A673 (cell line): ENCODE measurements at regions not wholly inside any gene's neighbourhood (a gene's known extent, or its start where the extent isn't known, plus 50 kb on each side); places are given as distances from the start of the nearest gene placed in this dataset.

ENCODE experiments used
- BruUV-seq: library from RNA; stranded (reverse); fragments of 400-500 nt; replicated peaks from 2 replicates; lab custom pipeline; 2021; lab: Mats Ljungman, UMichigan
- CTCF ChIA-PET: fragments of 300-600 bp; sonication (Branson Sonifier 250); formaldehyde crosslinking; loops from one replicate; lab custom pipeline; 2022; ENCODE audit warnings: antibody characterized with exemption; lab: Charles Lee
- POLR2A ChIA-PET: fragments of 300-600 bp; sonication (Branson Sonifier 250); formaldehyde crosslinking; loops from one replicate; lab custom pipeline; 2022; ENCODE audit warnings: antibody characterized with exemption; ENCODE audit not compliant: low non-redundant PET; lab: Charles Lee
- DNase-seq: peaks from one replicate; pipeline ENCODE4 v3.0.0-alpha.2; 2015; ENCODE audit warnings: low spot score
- H3K27ac ChIP-seq: fragments of 200-600 bp; sonication (generic); 2 replicates; pipeline ENCODE4 v1.5.1; 2016; ENCODE audit warnings: mixed run types, low read depth, mild to moderate bottlenecking, mixed read lengths, antibody characterized with exemption, low read length; ENCODE audit not compliant: poor library complexity, severe bottlenecking
- H3K27me3 ChIP-seq: fragments of 200-600 bp; sonication (generic); replicated peaks from 2 replicates; pipeline ENCODE4 v1.6.1; 2017; ENCODE audit warnings: mixed run types, low read depth, mild to moderate bottlenecking, mixed read lengths, antibody characterized with exemption, low read length; ENCODE audit not compliant: insufficient read depth, poor library complexity
- H3K36me3 ChIP-seq: fragments of 200-600 bp; sonication (generic); 2 replicates; pipeline ENCODE4 v1.6.1; 2016; ENCODE audit warnings: mixed run types, mild to moderate bottlenecking, mixed read lengths, antibody characterized with exemption, low read length; ENCODE audit not compliant: insufficient read depth, poor library complexity, severe bottlenecking
- H3K4me1 ChIP-seq: fragments of 200-600 bp; sonication (generic); 2 replicates; pipeline ENCODE4 v1.6.1; 2017; ENCODE audit warnings: mixed run types, mild to moderate bottlenecking, mixed read lengths, antibody characterized with exemption, low read length; ENCODE audit not compliant: insufficient read depth, poor library complexity, severe bottlenecking
- H3K4me3 ChIP-seq: fragments of 200-600 bp; sonication (generic); 2 replicates; pipeline ENCODE4 v1.5.1; 2016; ENCODE audit warnings: low read depth, mixed run types, mild to moderate bottlenecking, mixed read lengths, low read length; ENCODE audit not compliant: poor library complexity, severe bottlenecking
- H3K9me3 ChIP-seq: fragments of 200-600 bp; sonication (generic); 2 replicates; pipeline ENCODE4 v1.6.1; 2016; ENCODE audit warnings: mixed run types, low read depth, mild to moderate bottlenecking, mixed read lengths, antibody characterized with exemption, low read length; ENCODE audit not compliant: poor library complexity, severe bottlenecking
- CTCF ChIP-seq: fragments of 300-800, 200-600 bp; sonication (generic); conservative IDR thresholded peaks from 2 replicates; pipeline ENCODE4 v1.5.1; 2017; ENCODE audit warnings: low read depth, mild to moderate bottlenecking, antibody characterized with exemption, low read length, moderate library complexity, mixed read lengths
- EZH2 ChIP-seq: fragments of 200-600 bp; sonication (generic); IDR thresholded peaks from 2 replicates; pipeline ENCODE4 v1.6.1; 2017; ENCODE audit warnings: borderline replicate concordance, low read depth, mild to moderate bottlenecking, mixed read lengths, antibody characterized with exemption, low read length; ENCODE audit not compliant: poor library complexity, severe bottlenecking
- intact Hi-C: fragments of 100-400 bp; cut with micrococcal nuclease; formaldehyde crosslinking; loops from one replicate; pipeline ENCODE4 v1.10.0; 2022; ENCODE audit not compliant: unreplicated experiment

- no peak overlapping the region for H3K27ac ChIP-seq
- no peak for DNase-seq
- H3K9me3 ChIP-seq: no peaks in the 10 kb centered on the region
- H3K36me3 ChIP-seq: no peaks in the 10 kb centered on the region
- intact Hi-C loops: no loop called here
- ChIA-PET POLR2A (no interaction called here), CTCF (no interaction called here)
- H3K27me3 ChIP-seq: no peaks in the 10 kb centered on the region
- TF ChIP-seq CTCF (no peak), EZH2 (no peak)
- no peaks in the 10 kb centered on the region for H3K4me1 ChIP-seq
- BruUV-seq: no TSS peak
- no peak overlapping the region for H3K4me3 ChIP-seq
Observed at GRCh38 chr6:105598264-105598663, 195.4 kb upstream of the PREP start.

DNA sequence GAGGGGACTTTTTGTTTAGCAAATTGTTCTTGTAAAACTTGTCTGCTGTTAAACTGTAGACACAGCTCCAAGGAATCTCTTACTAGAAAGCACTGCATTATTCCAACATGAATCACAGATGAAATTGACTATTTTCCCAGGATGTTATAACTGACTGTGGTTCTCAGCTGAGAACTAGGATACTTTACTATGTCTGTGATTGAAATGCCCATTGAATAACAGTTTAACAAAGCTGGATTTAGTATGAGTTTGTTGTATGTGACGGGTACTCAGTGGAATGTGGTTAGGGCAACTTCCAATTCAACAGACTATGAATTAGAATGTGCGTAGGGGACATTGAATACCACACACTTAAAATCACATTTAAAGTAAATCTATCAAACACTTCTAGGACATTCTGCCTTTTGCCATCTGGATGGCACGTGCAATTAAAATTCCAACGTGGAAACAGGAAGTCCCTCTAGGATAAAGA is 193.4 kb upstream of the PREP start:
- DNase-seq: peak; percentile 55
- H3K27me3 ChIP-seq: no peaks in the 10 kb centered on the region
- no peak overlapping the region for H3K27ac ChIP-seq
- CTCF ChIA-PET: no interaction called here
- intact Hi-C loops: no loop called here
- no peak for TF ChIP-seq CTCF
- TF ChIP-seq EZH2: no peak
- no peaks in the 10 kb centered on the region for H3K36me3 ChIP-seq
- H3K4me1 ChIP-seq: no peaks in the 10 kb centered on the region
- H3K4me3 ChIP-seq: no peak overlapping the region
- H3K9me3 ChIP-seq: no peaks in the 10 kb centered on the region
- no TSS peak for BruUV-seq
- POLR2A ChIA-PET: no interaction called here

- Histone ChIP-seq H3K36me3 (no peaks in the 10 kb centered on the region), H3K4me3 (no peak overlapping the region), H3K27ac (no peak overlapping the region), H3K27me3 (no peaks in the 10 kb centered on the region), H3K4me1 (no peaks in the 10 kb centered on the region), H3K9me3 (no peaks in the 10 kb centered on the region)
- POLR2A ChIA-PET: no interaction called here
- no TSS peak for BruUV-seq
- no peak for DNase-seq
- CTCF ChIA-PET: no interaction called here
- TF ChIP-seq EZH2: no peak
- no peak for TF ChIP-seq CTCF
- intact Hi-C loops: no loop called here
Observed at GRCh38 chr6:105595829-105596228, 192.9 kb upstream of the PREP start.
